Medulla oblongata (tissue), 1 donor: ENCODE measurements at regions not wholly inside any gene's neighbourhood (a gene's known extent, or its start where the extent isn't known, plus 50 kb on each side); places are given as distances from the start of the nearest gene placed in this dataset.
"Not testable (repeated sequence)": the region's sequence is repeated elsewhere in the genome, so short reads cannot be mapped to it uniquely, and the experiment has no call there.

Source experiments
- DNase-seq: peaks from one replicate; pipeline ENCODE4 v3.0.0-alpha.2; 2015; ENCODE audit errors: extremely low spot score

DNA sequence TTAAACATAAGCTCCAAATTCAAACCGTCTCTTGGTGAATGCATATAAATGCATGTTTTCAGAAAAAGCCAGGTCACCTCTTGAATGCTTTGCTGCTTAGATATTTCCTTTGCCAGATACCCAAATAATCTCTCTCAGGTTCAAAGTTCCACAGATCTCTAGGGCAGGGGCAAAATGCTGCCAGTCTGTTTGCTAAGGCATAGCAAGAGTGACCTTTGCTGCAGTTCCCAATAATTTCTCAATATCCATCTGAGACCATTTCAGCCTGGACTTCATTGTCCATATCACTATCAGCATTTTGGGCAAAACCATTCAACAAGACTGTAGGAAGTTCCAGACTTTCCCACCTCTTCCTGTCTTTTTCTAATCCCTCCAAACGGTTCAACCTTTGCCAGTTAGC, 1006.2 kb upstream of the KCND2 start:
- DNase-seq: not testable (repeated sequence)

GRCh38 chr7:119270045-119270464, 1002.9 kb upstream of the KCND2 start:
- DNase-seq: peak; percentile 81

DNA sequence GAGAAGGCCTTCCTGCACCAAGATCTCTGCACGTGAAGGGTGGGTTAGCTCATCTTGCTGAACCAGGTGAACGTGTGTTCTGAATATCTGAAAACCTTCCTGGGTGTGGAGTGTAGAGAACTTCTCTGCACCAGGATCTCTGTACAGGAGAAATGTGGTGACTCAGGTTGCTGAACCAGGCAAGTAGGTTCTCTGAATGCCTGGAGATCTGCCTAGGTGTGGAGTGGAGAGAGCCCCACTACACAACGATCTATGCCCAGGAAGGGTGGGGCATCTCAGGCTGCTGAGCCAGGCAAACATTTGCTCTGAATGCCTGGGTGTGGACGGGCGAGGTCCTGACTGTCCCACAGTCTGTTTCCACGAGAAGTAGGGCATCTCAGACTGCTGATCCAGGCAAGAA, 1002.3 kb upstream of the KCND2 start:
- DNase-seq: no peak

- DNase-seq: no peak
Observed at GRCh38 chr7:119271147-119271779, 1001.7 kb upstream of the KCND2 start.

DNA sequence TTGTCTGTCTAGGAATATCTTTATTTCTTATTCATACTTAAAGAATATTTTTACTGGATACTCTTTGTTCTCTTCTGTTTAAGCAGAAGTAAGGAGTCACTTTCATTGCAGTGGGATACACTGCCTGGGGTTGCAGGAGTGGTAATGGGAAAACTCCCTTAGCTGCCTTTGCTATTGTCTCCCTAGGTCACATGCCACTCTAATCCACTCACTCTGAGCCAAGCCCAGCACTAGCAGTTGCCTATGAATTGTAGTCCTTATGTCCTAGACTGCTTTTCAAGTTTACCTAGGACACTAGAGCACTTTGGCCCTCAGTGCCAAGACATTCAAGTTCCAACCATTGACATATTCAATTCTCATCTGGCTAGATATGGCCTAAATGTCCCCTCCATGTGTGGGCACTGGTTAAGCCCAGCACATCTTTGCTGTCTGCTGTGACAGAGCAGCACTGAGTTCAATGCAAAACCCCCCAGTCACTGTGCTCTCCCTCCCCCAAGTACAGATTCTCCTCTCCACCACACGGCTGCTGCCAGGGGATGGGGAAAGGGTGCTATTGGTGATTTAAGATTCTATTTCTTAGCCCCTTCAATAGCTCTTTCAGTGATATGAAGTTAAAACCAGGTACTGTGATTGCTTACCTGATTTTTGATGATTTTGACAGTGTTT, 991.7 kb upstream of the KCND2 start:
- DNase-seq: no peak

DNA sequence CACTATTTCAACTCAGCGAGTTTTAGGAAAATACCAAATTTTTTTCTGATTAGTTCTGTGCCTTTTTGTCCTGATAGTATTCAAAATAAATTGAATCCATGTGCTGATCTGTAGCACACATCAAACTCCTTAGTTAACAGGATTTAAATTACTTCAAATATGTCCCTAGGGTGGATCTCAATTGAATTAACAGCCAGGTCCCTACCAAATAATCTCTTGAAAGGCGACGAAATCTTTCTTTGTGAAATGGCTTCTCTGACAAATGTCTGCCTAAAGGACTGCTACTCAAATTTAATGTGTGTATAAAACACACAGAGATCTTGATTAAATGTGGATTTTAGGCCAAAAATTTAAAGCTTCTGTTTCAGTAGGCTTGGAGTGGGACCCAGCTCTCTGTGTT, 989.6 kb upstream of the KCND2 start:
- DNase-seq: no peak

GRCh38 chr7:119288416-119288815, 984.6 kb upstream of the KCND2 start:
- DNase-seq: no peak

- peak; percentile 20 for DNase-seq
Observed at GRCh38 chr7:119300341-119300740, 972.6 kb upstream of the KCND2 start.

GRCh38 chr7:119320316-119320715, 952.7 kb upstream of the KCND2 start:
- DNase-seq: no peak

DNA sequence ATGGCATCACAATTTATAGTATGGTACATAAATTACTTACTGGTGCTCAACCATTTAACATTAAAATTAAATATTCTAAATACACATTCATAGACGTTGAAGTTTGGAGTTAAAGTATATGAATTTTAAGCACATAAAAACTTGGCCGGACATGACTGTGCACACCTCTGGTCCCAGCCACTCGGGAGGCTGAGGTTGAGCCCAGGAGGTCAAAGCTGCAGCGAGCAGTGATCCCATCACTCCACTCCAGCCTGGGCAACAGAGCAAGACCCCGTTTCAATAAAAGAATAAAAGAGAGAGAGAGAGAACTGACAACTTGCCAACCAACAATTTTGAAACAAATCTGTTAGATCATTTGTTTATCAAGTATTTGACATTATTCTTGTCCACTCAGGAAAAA, 943.3 kb upstream of the KCND2 start:
- DNase-seq: no peak

DNA sequence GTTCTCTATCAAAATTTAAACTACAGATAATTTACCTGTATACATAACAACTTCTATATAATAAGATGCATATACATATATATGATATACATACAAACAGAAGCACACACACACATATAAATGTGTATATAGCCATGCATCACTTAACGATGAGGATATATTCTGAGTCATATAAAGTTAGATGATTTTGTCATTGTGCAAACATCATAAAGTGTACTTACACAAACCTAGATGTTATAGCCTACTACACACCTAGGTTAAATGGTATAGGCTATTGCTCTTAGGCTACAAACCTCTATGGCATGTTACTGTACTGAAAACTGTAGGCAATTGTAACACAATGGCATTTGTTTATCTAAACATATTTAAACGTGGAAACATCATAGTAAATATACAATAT, 937.6 kb upstream of the KCND2 start:
- DNase-seq: no peak

GRCh38 chr7:119341822-119342221, 931.2 kb upstream of the KCND2 start:
- no peak for DNase-seq

DNA sequence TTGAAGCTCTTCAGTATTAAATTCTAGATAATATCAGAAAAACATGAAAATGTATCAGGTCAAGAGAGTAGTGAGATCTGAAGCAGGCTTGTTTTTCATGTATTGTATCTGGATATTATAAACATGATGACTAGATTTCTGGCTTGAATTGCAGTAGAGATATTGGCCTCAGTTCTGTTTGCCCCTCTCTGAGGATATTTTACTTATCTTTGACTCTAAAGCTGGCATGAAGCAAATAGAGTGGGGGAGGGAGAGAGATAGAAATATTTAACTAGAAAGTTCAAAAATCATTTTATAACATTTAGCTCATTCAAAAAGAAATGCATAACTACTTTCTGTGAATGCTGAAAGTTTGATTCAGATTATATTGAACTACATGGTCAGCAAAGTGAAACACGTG, 929.7 kb upstream of the KCND2 start:
- no peak for DNase-seq

DNA sequence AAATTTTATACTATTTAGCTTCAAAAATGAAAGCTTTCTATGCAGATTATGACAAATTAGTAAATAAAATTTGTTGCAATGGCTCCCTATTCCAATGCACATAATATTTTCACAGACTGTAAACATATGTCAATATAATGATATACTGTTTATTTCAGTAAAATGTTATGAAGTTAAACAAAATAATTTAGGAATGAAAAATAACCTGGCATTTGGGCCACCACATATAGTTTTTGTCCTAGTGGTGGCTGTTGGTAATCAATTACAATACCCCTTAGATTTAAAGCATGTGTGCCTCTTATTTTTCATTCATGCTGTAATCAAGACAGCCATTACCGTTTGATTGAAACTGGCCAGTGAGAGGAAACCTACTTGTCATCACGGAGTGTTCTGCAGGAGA, 928.5 kb upstream of the KCND2 start:
- DNase-seq: no peak

- DNase-seq: no peak
Observed at GRCh38 chr7:119348491-119348890, 924.5 kb upstream of the KCND2 start.

DNA sequence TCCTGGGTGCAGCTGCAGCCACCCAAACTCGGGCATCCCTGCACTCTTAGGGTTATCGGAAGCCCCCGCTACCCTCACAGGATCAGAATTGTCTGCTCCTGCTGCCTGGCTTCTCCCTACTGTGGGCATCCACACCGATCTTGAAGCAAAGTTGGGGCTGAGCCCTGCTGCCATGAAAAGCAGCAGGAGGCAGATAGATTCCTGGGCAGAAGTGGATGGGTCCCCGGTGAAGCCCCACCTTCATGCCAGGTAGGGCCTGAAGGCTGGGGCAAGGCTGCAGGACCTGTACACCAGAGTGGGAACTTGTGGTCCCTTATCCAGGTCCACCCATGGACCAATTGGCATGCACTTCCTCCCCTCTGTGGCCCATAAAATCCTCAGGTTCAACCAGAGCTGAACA, 922.6 kb upstream of the KCND2 start:
- no peak for DNase-seq

- DNase-seq: no peak
Observed at GRCh38 chr7:119351320-119351719, 921.7 kb upstream of the KCND2 start.

DNA sequence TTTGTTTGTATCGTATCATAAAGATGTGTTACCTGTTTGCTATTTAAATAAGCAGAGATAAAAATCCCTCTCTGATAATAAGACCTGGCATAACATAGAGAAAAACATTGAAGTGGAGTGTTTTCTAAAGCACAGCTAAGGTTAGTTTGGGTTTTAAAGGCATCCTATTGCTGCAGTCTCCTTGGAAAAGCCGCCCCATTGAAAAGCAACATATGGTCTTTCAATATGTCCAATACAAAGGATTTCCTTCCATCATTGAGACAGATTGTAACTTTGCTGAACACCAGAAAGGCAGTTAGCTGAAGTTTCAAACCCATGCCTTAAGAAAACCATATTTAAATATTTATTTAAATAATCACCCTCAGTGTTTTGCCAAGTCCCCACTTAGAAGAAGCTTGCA, 898.5 kb upstream of the KCND2 start:
- DNase-seq: no peak

DNA sequence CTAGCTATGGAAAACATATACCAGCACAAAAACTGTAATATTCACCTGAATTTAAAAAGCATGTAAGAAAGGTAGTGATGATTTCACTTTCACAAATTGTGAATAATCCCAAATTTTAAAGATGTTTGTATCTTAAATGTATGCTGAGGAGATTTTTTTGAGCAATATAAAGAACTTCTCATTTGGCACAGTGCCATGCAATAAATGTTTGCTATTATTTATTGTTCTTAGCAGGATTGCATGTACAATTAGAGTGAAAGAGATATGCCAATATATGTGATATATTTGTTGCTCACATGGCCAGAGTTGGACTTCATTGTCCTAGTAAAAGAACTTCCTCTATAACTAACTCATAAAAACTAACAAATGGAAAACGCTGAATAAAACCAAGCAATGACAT, 895.1 kb upstream of the KCND2 start:
- no peak for DNase-seq

GRCh38 chr7:119382726-119383125, 890.2 kb upstream of the KCND2 start:
- no peak for DNase-seq

DNA sequence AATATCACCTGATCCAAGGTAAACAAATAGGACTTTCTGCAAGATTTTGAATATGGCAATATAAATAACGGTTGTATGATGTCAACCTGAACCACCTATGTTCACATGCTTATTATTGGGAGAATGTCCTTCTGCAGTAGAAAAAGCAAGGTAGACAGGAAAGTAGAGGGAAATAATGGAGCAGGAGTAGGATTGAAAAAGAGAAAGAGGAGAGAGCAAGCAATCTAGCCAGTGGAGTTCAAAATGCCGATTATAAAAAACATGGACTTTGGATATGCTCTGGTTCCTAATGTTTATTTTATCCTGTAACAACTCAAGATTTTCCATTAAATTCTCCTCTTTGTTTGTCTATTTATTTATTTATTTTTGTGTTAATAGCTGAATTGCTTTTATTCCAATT, 878.0 kb upstream of the KCND2 start:
- no peak for DNase-seq

DNA sequence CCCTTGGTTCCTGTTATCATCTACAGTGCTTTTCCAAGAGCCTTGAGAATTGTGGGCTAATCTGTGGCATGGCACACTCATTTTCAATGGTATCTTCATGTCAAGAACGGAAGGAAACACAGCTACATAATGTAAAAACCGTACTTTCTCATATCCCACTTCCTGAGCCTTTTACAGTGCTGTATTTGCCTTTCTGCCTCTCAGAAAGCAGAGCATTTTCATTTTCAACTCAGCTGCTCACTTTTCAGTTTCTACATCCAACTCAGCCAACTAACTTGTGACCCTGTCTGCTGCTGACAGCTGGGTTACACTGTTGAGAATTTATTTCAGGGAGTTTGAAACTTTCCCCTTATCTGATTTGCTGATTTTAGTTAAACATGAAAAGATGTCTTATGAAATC, 875.8 kb upstream of the KCND2 start:
- no peak for DNase-seq

GRCh38 chr7:119408596-119408995, 864.4 kb upstream of the KCND2 start:
- no peak for DNase-seq

DNA sequence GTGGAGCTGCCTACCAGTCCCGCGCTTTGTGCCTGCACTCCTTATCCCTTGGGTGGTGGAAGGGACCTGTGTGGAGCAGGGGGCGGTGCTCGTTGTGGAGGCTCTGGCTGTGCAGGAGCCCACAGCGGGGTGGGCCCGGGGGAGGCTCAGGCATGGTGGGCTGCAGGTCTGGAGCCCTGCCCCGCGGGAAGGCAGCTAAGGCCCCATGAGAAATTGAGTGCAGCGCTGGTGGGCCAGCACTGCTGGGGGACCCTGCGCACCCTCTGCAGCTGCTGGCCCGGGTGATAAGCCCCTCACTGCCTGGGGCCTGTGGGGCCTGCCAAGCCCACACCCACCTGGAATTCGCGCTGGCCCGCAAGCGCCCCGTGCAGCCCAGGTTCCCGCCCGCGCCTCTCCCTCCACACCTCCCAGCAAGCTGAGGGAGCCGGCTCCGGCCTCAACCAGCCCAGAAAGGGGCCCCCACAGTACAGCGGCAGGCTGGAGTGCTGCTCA, 859.6 kb upstream of the KCND2 start:
- DNase-seq: no peak
